ENCODE measurements at regions not wholly inside any gene's neighbourhood (a gene's known extent, or its start where the extent isn't known, plus 50 kb on each side); places are given as distances from the start of the nearest gene placed in this dataset.

DNA sequence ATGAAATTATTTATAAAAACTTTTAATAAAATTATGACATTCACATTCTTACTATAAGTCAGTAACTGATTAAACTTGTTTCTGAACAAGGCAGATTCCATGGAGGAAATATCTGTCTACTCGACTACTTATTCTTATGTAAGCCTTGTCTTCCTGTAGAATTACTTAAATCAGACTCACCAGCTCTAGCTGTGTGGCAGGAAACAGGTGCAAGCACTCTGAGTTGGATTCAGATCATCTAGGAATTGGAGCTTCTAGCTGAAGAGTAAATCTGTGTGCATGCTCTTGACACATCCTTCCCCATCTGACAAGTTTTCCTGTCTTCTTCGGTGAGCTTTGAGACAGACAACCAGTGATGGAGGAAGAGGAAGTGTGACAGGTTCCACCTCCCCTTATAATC, 284.7 kb downstream of the TRIB2 start:
- Histone ChIP-seq H3K27ac (ENCODE audit: extremely low read depth, low read depth, low read length) (no peak overlapping the region), H3K9me3 (ENCODE audit: control insufficient read depth, insufficient read depth, low read depth, low read length) (no peaks in the 10 kb centered on the region), H3K4me3 (ENCODE audit: low read depth, low read length) (no peak overlapping the region), H3K36me3 (ENCODE audit: control insufficient read depth in 2 of 2, insufficient read depth in 1 of 2, low read length in 2 of 2) (no peaks in the 10 kb centered on the region), H3K4me1 (ENCODE audit: control insufficient read depth, insufficient read depth, low read length) (0 out of 2 replicates have a peak, but pooled peaks cover under 1% of the 10 kb centered on the region)
- ChIA-PET POLR2A (no interaction called here), CTCF (interaction anchor here (1.6 kb wide), 2 partner anchors 11 to 13 kb away, joined by 4 to 6 read pairs; no protein-coding TSS in a partner anchor)
- TF ChIP-seq ZNF518A (tag by site-specific recombination; conservative IDR thresholded peaks at IDR 0.05; ENCODE audit: low read depth) (no peak), ZBTB8A (tag by site-specific recombination; IDR thresholded peaks at IDR 0.05) (no peak), ZNF157 (tag by site-specific recombination; IDR thresholded peaks at IDR 0.05) (no peak), EGR2 (tag by site-specific recombination; IDR thresholded peaks at IDR 0.05; ENCODE audit: low read depth) (no peak), ZNF37A (tag by site-specific recombination; IDR thresholded peaks at IDR 0.05) (no peak), ZNF571 (tag by site-specific recombination; IDR thresholded peaks at IDR 0.05) (no peak), ZNF24 (tag by site-specific recombination; IDR thresholded peaks at IDR 0.05) (no peak)

GRCh38 chr2:13002536-13003331, 286.0 kb downstream of the TRIB2 start:
- Histone ChIP-seq H3K36me3 (ENCODE audit: control insufficient read depth in 2 of 2, insufficient read depth in 1 of 2, low read length in 2 of 2) (no peaks in the 10 kb centered on the region), H3K4me1 (ENCODE audit: control insufficient read depth, insufficient read depth, low read length) (0 out of 2 replicates have a peak, but pooled peaks cover 2% of the 10 kb centered on the region), H3K27ac (ENCODE audit: extremely low read depth, low read depth, low read length) (no peak overlapping the region), H3K4me3 (ENCODE audit: low read depth, low read length) (no peak overlapping the region), H3K9me3 (ENCODE audit: control insufficient read depth, insufficient read depth, low read depth, low read length) (no peaks in the 10 kb centered on the region)
- TF ChIP-seq MEIS1 (CRISPR knock-in tag; IDR thresholded peaks at IDR 0.05; ENCODE audit: borderline replicate concordance) (no peak), GFI1B (tag by site-specific recombination; IDR thresholded peaks at IDR 0.05) (no peak), ZFP69B (tag by site-specific recombination; IDR thresholded peaks at IDR 0.05) (no peak), SCRT2 (tag by site-specific recombination; IDR thresholded peaks at IDR 0.05) (no peak), ZNF521 (tag by site-specific recombination; IDR thresholded peaks at IDR 0.05) (no peak), ZNF571 (tag by site-specific recombination; IDR thresholded peaks at IDR 0.05) (no peak), ZBTB17 (tag by site-specific recombination; IDR thresholded peaks at IDR 0.05) (no peak), ZFP37 (tag by site-specific recombination; IDR thresholded peaks at IDR 0.05) (no peak), MZF1 (tag by site-specific recombination; IDR thresholded peaks at IDR 0.05; ENCODE audit: borderline replicate concordance) (no peak), HOXA7 (CRISPR knock-in tag; IDR thresholded peaks at IDR 0.05; ENCODE audit: borderline replicate concordance) (no peak), AEBP2 (tag by site-specific recombination; IDR thresholded peaks at IDR 0.05; ENCODE audit: borderline replicate concordance) (no peak), ZNF140 (tag by site-specific recombination; IDR thresholded peaks at IDR 0.05) (no peak), REST (tag by site-specific recombination; IDR thresholded peaks at IDR 0.05) (no peak), ZNF221 (tag by site-specific recombination; IDR thresholded peaks at IDR 0.05; ENCODE audit: borderline replicate concordance) (no peak), ZNF146 (tag by site-specific recombination; IDR thresholded peaks at IDR 0.05) (no peak), ZNF548 (tag by site-specific recombination; IDR thresholded peaks at IDR 0.05) (no peak)
- ChIA-PET POLR2A (no interaction called here), CTCF (interaction anchor here (0.6 to 1.2 kb wide), 4 partner anchors 12 to 1035 kb away, joined by 3 to 6 read pairs (median 3); no protein-coding TSS in a partner anchor)
